CD4-positive, alpha-beta T cell treated with Interleukin-6 for 4 hours (primary cell): ENCODE measurements at regions not wholly inside any gene's neighbourhood (a gene's known extent, or its start where the extent isn't known, plus 50 kb on each side); places are given as distances from the start of the nearest gene placed in this dataset.

ENCODE experiments used
- DNase-seq: peaks from one replicate; pipeline ENCODE4 v3.0.0-alpha.2; 2020; ENCODE audit warnings: mixed read lengths

DNA sequence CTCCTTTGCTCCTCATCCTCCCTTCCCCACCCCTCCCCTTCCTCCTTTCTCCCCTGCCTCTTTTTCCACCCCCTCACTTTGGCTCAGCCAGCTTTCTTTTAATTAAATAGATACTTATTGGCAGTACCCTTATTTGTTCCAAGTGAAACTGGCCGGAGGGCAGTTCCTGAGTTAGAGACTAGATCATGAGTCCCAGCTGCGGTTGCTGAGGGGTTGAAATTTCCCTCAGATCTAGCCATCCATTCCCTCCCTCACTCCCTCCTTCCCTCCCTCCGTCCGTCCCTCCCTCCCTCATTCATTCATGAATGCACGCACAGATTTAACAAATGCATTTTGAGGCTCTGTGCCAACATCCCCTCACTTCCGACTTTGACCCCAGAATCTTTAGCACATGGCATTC, 519.2 kb upstream of the EEF2KMT start:
- no peak for DNase-seq

DNA sequence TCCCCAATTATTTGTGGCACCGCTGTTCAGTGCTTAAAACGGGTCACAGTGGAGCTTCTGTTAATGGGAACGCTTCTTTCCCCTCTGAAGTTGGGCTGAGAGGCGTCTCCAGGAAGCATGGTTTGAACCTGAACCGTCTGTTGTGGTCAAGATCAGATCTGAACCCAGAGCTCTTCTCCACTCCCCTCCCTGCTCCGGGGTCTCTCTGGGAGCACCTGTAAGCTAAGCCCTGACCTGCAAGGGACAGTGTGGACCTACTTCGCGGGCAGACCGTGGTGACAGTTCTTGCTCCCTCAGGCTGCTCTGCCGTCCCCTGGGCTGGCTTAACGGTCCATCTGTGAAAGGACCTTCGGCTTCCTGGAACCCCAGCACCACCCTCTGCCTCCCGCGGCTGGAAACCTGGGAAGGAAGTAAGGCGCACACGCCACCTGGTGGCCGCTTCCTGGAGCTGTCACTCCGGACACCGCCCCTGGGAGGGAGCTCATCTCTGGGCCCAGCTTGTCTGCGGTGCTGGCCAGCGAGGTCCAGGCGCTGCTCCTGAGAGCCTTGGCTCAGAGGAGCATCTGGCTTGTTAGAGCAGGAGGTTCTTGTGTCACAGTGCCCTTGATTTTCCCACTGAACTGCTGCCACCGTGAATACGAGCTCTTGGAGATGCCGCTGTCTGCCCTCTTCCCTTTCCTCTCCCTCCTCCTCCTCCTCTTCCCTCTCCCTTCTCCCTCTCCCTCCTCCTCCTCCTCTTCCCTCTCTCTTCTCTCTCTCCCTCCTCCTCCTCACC, 518.5 kb upstream of the EEF2KMT start:
- DNase-seq, result peak; percentile 5

DNA sequence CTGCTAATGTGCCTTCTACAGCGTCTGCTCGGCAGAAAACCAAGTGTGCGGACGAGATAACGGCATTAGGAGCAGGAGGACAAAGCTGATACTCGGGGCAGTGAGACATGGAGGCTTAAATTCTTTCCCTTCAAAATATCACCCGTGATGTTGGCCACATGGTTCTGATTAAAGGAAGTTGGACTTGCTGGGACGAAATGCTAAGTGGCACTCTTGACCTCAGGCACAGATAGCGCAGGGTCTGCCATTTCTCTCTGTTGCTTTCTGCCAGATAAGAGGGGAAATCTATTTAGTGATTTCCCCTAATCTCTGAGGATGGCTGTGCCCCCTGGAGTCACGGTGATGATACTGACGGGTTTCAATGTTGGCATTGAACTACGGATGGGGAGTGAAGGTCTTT, 509.6 kb upstream of the EEF2KMT start:
- DNase-seq, result no peak

DNA sequence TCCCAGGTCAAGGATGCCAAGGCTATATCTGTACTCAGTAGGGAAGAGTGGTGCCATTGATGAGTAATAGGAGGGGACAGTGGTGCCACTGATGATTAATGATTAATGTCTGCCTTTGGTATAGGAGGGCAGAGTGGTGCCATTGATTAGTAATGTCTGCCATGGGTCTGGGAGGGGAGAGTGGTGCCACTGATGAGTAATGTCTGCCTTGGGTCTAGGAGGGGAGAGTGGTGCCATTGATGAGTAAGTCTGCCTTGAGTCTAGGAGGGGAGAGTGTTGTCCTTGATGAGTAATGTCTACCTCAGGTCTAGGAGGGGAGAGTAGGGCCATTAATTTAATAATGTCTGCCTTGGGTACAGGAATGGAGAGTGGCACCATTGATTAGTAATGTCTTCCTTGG, 507.8 kb upstream of the EEF2KMT start:
- DNase-seq, result no peak

DNA sequence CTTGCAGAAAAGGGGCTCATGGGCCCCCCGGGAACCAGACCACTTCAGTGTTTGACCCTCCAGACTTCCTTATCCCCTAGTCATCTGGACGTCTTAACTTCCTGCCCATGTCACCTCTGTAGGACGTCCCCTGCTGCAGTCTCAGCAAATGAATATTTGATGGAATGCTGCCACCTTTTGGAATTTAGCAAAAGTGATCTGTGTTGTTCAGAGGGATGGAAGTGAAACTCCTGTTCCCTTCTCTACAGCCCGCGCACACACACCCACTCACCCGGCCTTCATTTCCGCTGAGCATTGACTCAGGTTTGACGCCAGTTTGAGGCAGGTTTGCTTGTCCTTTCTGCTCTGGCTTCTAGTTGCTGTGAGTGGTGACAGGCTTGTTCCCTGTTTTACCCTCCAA, 507.2 kb upstream of the EEF2KMT start:
- no peak for DNase-seq

DNA sequence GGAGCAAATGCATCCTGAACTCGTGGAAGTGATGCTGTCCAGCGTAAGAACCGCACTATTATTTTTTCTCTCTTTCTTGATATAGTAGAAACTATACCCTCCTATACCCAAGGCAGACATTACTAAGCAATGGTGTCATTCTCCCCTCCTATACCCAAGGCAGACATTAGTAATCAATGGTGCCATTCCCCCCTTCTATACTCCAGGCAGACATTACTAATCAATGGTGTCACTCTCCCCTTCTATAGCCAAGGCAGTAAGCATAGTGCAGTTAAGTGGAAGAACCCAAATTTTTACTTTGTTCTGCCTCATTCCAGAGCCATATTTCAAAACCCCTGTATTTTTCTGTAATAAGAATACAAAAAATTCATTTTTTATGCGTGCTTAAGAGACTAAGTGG, 506.2 kb upstream of the EEF2KMT start:
- no peak for DNase-seq

DNA sequence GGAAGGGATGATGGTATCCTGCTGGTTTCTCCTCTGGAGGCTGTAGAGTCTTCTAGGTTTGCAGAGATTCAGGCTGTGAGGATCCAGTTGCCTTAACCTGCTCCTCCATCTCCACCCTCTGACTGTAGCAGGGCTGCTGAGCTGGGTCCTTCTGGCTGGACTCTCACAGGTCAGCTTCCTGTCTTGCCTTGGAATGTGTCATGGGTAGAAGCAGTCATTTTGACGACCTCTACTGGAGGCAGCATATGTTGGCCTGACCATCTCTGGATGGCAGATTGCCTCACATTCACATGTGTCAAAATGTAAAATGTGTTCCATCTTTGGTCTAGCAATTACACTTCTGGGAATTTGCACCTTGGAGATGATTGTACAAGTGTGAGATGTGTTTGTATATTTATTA, 504.4 kb upstream of the EEF2KMT start:
- no peak for DNase-seq

DNA sequence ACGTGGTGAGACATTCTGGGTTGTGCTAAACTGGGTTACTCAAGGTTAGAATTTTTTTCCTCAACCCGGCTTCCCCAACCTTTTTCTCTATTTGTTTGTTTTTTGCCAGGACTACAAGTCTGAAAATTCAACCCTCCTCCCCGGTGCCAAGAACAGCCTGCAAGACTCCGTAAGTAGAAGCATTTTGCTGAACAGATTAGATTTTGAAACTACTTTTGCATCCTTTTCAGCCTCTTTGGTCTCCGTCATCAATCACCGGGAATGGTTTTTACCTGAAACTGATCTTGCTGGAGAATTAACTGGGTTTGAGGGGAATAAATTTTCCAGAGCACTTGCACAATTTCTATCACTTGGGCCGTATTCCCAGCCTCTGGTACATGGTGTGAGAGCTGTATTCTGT, 501.2 kb upstream of the EEF2KMT start:
- no peak for DNase-seq

DNA sequence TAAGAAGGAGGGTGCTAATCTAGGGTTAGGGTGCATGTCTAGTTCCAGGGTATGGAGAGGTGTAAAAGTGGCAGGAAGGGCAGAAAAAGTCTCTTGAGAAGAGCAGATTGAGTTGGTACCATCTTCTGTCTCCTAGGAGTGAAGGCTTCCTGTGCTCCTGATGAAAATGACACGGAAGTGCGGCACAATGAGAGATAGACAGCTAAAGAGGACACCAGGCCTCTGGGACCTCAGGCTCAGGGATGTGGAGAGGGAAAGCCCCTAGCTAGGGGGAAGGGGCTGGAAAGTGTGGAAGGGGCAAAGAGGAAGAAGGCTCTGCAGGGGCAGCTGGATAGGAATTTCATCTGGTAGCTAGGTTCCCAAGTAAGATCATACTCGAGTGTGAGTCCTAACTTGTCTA, 498.3 kb upstream of the EEF2KMT start:
- DNase-seq, result no peak

DNA sequence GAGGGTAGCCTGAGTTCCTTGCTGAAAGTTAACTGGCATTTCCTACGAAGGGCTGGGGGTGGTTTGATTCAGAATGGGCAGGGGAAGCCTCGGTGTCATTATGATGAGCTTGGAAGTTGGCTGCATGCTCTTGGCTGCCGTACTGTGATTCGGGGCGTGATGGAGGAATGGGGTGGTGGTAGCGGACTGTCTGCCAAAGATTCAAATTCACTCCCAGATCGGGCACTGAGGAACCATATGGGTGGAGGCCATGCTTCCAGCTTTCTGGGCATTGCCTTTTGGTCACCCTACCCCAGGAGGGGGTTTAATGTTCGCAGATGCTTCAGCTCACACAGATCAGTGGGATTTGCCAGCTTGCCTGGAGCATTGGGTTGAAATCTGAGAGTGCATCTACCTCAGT, 492.8 kb upstream of the EEF2KMT start:
- no peak for DNase-seq

DNA sequence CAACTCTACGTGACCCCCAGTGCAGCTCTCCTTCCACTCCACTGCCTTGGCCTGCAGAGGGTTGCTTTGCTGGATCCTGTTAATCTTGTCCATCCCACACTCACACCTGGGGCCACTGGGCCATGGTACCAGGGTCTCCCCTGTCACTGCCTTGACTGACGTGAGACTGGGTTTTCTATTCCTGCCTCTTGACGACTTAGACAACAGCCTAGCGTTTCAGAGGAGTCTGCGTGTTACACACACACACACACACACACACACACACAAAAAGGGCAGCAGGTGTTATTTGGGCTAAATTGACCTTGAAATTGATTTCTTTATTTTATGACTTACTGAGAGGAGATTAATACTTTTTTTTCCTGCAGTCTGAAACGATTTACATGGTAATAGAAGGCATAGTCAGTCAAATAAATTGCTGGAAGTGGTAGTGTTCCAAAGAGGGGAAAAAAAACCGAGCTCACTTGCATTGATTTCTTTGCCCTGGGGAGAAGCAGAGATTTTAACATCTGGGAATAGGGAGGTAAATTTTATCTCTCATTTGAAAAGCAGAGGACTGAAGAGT, 492.3 kb upstream of the EEF2KMT start:
- DNase-seq, result no peak

DNA sequence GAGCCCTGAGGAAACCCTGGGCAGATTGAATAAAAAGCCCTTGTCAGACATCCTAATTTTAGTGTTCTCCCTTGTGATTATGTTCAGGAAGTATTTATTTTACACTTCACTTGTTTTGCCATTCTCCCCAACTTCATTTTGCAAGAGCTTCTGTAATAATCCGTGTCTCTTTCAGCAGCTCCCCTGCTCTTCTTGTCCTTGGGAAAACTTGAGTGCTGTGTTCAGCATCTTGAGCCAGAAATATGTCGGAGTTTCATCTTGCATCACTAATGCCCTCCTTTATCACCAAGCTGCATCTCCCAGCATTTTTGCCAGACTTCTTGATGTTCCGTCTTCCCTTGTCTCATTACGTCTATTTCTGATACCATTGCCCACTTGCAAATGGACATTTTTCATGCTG, 486.5 kb upstream of the EEF2KMT start:
- no peak for DNase-seq

DNA sequence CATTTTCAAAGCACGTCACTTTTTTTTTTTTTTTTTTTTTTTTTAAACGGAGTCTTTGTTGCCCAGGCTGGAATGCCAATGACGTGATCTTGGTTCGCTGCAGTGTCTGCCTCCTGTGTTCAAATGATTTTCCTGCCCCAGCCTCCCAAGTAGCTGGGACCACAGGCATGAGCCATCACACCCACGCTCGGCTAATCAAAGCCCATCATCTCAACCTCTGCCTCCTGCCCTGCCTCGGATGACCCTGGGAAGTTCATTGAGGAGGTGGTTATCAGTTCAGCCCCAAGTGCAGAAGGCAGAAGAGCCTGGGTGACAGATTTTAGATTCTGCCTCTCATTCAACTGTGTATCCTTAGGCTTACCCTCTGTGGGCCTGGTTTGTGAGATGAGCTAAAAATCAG, 484.9 kb upstream of the EEF2KMT start:
- DNase-seq, result no peak

DNA sequence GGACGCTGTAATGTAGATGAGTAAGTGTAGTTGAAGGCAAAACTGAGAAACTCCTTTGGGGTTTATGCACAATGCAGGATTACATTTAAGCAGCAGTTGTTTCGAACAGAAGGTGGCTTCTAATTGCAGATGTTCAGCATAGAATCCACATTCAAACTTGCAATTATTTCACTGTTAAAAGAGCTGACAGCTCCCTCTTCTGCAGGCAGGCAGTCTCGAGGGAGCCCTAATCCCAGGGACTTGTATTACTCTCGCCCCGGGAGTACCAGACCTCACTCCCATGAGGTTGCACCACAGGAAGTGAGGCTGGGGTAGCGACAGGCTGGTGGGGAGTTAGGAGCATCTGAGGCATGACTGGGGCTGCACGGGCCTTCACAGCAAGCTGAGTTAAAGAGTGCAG, 484.3 kb upstream of the EEF2KMT start:
- DNase-seq, result no peak

DNA sequence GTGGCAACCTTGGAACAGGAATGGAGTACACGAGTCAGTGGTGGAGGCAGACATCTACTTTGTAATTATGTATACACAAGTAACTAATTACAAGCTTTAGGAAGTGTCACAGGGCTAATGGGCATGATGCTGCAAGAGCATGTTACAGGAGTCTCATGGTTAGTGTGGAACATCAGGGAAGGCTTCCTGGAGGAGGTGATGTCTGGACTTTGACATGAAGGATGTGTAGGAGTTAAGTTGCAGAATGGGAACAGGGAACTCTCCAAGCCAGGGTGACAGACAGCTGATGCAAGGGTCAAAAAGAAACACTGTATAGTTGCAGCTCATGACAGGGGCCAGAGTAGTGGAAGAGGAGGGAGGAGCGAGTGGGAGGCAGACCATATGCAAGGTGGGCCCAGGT, 483.8 kb upstream of the EEF2KMT start:
- no peak for DNase-seq

DNA sequence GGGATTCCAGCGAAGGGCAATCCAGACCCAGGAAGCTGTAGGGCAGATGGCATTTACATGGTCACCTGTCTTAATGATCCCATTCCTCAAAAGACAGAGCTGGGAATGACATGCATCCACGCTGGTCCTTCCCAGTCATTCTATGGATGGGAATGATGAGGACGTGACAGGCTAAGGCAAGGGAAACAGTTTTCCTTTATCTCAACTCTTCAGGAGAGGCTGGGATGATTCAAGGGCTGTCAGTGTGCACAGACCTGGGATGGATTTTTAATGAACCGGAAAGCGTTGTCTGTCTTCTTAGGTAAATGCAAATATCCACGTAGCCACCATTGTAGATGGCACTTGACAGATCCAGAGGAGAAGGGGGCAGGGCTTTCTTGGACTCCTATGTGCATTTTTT, 483.2 kb upstream of the EEF2KMT start:
- DNase-seq, result no peak

DNA sequence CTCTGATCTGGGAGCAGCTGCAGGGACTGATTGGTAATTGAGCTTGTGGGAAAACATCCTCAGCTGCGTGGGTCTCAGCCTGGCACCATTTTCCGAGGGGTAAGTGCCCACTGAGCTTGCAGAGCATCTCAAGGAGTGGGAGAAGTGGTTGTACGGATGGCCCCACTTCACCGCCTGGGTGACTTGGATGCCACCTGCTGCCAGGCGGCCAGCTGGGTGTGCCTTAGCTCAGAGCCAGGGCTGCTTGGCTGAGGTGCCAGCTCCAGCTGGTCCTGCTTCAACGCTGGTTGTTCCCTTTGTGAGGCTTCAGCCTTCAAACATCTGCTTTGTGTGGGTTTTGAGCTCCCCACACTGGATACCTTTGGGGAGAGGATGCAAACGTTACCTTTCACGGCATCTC, 482.7 kb upstream of the EEF2KMT start:
- no peak for DNase-seq

DNA sequence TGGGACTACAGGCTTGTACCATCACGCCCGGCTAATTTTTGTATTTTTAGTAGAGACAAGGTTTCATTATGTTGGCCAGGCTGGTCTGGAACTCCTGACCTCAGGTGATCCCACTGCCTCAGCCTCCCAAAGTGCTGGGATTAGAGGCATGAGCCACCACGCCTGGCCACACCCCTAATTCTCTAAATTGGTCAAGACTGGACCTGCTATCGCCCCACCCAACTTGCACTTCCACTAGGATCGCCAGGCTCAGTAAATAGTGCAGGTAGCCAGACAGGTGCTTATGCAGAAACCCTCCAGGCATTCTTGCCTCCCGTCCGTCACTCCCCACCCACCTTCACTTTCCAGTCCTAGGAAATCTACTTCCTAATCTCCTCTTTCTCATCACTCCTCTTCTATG, 481.4 kb upstream of the EEF2KMT start:
- no peak for DNase-seq

DNA sequence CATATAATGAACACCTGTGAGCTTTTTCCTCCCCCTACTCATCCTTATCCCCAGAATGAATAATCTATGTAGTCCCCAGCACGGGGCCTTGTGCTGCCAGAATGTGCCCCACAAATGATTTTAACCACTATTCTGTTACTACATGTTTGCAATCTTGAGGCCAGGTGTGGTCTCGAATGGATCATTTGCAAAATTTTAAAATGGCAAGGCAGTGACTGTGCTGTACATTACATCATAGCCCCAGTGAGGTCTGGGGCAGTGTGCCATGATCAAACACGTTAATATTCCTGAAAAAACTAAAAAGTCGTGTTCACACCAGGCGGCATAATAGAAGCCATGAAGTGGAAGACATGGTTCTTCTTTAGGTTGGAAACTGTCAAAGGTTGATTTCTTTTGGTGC, 479.9 kb upstream of the EEF2KMT start:
- no peak for DNase-seq

DNA sequence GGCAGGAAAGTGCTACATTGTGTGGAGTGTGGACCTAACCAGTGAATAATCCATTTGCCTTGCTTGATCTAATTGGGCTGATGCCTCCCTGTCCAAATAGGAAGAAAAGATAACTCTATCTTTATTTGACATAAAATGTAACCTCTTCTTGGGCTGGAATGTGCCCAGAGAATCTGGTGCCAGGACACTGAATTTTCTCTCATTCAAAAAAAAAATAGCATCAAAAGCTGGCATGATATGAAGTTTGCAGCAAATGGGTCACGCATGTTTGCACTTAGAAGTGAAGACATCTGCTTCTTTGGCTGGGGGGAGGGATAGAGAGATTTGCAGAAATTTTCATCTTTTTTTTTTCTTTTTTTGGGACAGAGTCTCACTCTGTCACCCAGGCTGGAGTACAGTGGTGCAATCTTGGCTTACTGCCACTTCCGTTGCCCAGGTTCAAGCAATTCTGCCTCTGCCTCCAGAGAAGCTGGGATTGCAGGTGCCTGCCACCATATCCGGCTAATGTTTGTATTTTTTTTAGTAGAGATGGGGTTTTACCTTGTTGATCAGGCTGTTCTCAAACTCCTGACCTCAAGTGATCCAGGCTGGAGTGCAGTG, 478.2 kb upstream of the EEF2KMT start:
- no peak for DNase-seq

DNA sequence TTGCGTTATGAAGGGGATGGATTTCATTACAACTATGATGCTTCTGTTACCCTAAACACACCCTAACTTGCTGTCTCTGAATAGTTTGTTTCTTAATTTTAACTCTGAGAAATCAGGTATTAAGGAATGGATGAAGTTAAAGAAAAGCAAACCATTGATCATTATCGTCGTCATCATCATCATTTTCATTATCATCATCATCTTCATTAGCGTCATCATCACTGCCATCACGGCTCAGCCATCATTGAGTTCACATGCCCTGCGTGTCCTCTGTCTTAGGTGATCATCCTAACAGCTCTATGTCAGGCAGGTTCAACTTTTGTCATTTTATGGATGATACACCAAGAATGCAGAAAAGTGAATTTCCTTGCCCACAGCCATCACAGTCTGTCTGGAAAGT, 477.5 kb upstream of the EEF2KMT start:
- DNase-seq, result no peak

DNA sequence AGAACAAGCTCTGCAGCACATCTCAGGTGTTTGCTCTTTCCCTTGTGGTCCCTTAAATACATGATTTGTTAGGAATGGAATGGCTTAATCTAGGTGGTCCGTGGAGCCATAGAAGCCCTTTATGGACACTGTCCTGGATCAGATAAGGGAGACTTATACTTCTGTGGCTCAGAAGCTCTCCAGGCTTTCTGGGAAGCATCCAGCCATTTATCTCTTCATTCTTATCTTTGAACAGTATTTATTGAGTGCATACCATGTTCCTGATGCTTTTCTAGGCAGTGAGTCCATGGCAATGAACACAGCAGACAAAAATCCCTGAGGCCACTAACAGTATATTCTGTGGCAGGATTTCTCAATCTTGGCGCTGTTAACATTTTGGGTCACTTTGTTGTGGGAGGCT, 474.5 kb upstream of the EEF2KMT start:
- DNase-seq, result no peak

DNA sequence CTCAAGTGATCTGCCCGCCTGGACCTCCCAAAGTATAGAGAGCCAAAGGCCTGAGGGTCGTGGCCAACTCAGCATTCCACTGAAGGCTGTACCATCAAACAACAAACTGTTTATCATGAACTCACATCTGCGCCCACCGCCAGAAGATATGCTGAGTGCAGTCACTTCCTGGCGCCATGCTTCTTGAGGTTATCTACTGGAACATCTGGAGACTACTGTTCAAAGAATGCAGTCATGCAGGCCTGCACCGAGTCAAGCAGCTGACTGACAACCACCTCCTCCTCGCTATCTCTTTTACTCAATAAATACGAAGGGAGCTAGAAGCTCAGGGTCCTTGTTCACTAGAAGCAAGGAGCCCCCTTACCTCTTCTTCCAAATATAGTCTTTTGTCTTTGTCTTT, 473.9 kb upstream of the EEF2KMT start:
- DNase-seq, result no peak

DNA sequence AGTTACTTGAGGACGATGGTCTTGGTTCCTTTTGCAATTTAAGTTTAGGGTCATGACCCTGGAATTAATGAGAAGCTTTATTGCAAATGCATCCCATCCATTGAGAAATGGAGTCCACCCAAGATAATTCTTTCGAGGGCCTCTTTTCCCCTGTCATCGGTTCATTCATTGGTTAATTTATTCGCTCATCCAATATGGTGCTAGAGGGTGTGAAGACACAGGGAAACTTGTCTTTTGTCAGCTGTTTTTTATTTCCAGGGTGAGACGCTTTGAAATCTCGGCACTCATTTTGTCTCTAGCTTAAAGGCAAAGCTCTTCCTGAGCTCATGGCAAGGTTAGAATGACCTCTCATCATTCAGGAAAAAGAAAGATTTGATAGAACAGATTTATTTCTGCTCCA, 464.2 kb upstream of the EEF2KMT start:
- no peak for DNase-seq

DNA sequence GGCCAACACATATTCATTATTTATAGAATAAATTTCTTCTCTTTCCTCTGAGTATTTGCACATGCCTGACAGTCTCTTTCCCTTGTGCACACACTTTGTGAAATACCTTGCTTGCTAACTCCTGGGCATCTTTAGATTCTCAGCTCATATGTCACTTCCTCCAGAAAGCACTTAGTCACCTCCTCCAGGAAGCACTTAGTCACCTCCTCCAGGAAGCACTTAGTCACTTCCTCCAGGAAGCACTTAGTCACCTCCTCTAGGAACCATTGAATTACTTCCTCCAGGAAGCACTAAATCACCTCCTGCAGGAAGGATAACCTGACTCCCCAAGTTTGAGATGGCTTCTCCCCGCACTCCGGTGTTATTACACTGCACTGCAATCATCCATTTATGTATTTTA, 462.5 kb upstream of the EEF2KMT start:
- no peak for DNase-seq
